Stimulated activated CD4-positive, alpha-beta T cell treated with anti-CD3 and anti-CD28 coated beads, TNF-alpha, amount 100 ng/mL, for 48 hours (primary cell): ENCODE measurements at regions not wholly inside any gene's neighbourhood (a gene's known extent, or its start where the extent isn't known, plus 50 kb on each side); places are given as distances from the start of the nearest gene placed in this dataset.

Experiments
- DNase-seq, 3 donors: peaks; one replicate each; pipeline ENCODE4 v3.0.0-alpha.2; 2020; ENCODE audit warnings: low read depth in 3 of 3

DNA sequence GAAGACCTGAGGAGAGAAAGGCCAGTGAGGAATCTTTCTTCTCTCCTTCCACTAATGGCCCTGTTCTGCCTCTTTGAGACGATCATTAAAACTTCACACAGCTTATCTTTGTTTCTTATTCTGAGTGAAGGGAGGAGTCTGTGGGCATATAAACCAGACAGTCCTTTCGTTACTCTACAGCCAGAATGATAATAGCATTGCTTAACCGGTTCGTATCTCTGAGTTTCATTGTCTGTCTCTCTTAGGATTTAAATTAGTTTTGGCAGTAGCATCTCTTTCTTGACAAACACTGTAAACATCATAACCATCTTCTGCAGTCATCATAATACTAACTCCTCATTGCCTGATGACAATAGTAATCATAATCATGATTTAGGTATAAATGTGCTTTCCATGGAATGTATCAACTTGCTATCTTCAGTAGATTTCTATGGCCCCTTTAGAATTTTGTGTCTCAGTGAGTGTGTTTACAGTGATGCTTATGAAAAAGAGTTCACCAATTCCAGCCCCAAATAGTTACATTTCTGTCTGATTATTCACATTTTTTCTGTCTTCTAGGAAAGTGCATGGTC lies 618.8 kb upstream of the KLF4 start:
- no peak for DNase-seq

DNA sequence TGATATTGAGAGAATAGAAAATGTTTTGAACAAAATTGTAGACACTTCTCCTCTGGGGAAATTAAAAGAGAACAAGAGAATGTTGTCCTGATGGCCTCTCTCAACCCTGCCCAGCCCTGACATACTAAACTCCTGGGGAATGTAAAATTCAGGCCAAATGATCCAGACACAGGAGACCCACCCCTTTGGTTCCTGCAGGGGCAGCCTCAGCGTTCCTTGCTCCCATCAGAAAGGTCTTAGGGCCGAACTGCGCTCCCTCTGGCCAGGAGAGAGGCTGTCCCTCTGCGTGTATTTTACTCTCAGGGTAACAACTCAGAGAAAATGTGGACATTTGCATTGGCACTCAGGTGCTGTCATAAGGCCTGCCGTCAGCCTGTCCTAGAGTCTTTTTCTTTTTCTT lies 616.3 kb upstream of the KLF4 start:
- no peak for DNase-seq

GRCh38 chr9:108104991-108105390 lies 615.4 kb upstream of the KLF4 start:
- no peak for DNase-seq

- DNase-seq, result no peak
Observed at GRCh38 chr9:108103046-108103693, 613.6 kb upstream of the KLF4 start.

GRCh38 chr9:108101410-108101809 lies 611.8 kb upstream of the KLF4 start:
- DNase-seq, result no peak

GRCh38 chr9:108100571-108100970 lies 611.0 kb upstream of the KLF4 start:
- DNase-seq, result no peak

- DNase-seq, result no peak
Observed at GRCh38 chr9:108099854-108100253, 610.3 kb upstream of the KLF4 start.

GRCh38 chr9:108095496-108095895 lies 605.9 kb upstream of the KLF4 start:
- no peak for DNase-seq

DNA sequence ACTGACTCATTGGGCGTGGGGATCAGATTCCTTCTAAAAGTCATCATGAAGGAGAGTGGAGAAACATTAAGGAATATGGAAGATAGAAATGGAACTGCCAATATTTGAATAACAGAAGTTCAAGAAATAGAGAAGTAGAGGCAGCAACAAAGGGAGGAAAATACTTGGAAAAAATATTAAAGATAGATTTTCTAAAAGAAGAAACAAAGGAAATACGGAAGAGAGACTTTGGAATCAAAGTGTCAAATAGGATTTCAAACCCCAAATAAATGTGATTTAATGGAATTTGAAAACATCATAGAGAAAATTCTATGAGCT lies 605.1 kb upstream of the KLF4 start:
- DNase-seq, result no peak

- no peak for DNase-seq
Observed at GRCh38 chr9:108093773-108094675, 604.5 kb upstream of the KLF4 start.

DNA sequence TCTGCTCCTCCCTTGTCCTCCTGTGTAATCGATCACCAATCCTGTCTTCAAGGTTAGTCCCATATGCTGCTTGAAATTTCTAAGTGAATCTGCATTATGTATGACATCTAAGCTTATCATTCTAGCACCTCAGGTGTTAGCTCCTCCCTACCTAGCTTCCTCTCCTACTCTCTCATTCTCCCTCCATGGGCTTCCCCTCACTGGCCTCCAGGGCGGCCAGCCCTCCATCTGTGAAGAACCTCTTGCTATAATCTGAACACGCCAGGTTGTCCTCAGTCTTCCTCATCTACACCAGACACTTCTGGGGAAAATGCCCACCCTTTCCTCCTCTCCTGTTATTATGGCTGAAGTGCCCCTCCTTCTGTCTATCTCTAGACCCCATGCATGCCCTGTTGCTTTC lies 599.3 kb upstream of the KLF4 start:
- no peak for DNase-seq

DNA sequence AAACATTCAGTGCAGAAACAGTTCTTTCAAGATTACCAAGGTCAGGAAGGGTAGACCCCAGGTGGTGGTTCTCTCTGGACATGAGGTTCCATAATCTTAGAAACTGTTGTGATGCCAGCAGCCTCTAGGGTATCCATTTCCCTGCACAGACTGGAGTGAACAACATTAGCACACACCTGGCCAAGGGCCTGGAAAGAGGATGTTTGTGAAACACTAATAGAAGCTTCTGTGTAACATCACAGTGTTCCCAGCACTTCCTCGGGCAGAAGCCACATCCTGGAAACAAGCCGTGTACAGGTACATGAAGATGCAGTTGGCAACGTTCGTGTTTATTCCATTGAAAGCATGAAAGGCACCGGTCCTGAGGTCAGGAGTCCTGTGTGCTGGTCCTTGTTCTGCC lies 598.2 kb upstream of the KLF4 start:
- no peak for DNase-seq

DNA sequence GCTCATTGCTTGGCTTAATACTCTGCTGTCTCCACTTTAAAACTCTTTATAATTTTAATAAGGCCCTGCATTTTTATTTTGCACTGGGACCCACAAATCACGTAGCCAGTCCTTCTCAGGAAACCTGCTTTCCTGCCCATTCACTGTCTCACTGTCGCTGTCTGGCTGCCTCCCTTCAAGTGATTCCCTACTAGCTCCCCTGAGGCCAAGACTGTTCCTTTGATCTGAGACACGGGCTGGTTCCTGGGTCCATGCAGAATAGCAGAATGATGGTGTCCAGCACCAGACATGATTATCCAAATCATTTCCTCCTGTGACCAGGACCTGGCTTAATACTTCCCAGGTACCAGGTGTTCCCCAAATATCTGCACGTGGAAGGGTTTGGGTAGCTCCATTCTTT lies 597.1 kb upstream of the KLF4 start:
- no peak for DNase-seq

GRCh38 chr9:108085294-108085693 lies 595.7 kb upstream of the KLF4 start:
- DNase-seq, result no peak

DNA sequence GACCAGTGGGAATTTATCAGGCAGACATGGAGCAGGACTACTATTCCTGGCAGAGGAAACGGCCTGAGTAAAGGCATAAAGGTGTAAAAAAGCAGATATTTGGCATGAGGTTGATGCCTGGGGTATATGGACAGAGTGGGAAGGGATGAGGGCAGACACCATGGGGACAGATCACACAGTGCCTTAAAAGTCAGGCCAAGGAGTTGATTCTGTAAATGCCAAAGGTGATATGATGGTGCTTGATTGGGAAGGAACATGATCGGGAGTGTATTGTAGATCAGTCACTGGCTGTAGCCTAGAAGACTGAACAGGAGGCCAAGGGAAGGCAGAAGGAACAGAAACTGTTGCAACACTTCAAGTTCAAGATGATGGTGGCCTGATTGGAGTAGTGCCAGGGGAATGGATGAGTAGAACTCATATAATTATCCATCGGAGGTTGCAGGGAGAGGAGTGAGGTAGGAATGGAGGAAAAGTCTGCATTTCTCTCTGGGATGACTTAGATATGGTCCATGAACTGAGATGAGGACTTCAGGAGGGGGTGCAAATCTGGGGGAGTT lies 594.3 kb upstream of the KLF4 start:
- no peak for DNase-seq

DNA sequence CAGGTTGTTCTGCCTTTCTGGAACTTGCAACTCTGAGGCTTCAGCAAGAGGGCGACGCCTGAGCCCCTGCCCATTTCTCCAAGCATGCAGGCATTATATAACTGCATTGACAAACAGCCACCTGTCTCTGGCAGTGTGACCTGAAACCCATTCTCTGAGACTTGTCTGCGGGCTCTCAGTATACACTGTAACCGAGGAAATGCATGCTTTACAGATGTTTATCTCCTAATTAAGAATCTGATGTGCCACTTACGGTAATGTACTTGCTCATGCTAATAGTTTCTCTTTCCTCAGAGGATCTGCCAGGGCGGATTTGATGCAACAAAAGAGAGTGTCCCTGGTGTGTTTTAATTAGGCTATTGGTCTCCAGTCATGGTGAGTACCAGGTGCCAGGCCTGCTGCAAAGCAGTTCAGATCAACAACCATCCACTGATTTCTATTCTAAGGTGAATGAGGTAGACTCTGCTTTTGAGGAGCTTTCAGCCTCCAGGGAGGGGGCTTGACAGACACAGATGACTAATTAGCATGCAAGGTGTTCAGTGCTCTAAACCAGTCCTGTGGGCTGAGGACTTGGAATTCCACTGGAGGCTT lies 593.7 kb upstream of the KLF4 start:
- no peak for DNase-seq

DNA sequence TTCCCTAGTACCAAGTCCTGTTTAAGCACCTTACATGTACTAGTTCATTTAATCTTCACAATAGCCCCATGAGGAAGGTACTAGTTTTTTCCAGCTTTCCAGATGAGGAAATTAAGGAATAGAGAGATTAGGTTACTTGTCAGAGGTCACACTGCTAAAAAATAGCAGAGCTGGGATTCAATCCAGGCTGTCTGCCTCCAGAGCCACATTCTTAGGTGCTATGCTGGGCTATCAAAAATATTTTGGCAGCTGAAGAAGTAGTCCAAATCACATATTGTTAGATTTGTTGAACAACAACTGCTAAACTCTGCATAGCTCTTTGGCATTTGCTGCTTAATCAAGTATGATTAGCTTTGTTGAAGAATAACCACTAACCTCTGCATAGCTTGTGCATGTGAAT lies 591.5 kb upstream of the KLF4 start:
- DNase-seq, result no peak

GRCh38 chr9:108080285-108080684 lies 590.7 kb upstream of the KLF4 start:
- DNase-seq, result no peak

GRCh38 chr9:108078811-108079210 lies 589.2 kb upstream of the KLF4 start:
- DNase-seq, result no peak

- no peak for DNase-seq
Observed at GRCh38 chr9:108078375-108078774, 588.8 kb upstream of the KLF4 start.

DNA sequence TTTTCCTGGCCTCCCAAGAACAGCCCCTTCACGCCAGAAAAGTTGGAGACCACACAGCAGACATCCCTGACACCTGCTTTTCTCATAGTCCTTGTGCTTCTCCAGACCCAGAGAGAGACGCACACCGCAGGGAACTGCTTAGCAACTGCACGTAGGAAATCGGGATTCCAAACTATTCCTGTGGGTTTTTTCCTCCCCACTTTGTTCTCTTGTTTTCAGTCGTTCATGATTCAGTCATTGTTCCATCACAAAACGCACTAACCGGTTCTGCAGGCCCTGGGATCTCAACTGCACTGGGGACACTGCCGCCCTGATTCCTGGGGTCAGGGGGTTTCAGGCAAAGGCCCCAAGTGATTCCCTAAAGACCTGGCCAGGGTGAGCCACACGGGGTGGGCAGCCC lies 588.0 kb upstream of the KLF4 start:
- DNase-seq, result no peak

DNA sequence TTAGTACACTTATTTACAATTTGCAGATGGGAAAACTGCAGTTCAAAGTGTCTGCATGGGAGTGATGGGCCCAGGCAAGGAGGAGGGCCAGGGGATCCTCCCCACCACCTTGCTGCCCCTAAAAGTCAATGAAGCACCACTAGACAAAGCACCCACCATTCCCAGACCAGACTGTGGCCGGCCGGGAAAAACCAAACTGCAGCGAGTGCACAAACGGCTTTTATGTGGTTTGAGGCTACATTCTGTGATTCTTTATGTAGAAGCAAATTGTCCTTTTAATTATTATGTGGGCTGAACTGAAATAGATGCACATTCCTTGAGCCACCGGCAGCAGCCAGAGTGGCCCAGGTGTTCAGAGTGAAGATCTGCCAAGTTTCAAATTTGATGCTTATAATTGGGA lies 585.3 kb upstream of the KLF4 start:
- no peak for DNase-seq

DNA sequence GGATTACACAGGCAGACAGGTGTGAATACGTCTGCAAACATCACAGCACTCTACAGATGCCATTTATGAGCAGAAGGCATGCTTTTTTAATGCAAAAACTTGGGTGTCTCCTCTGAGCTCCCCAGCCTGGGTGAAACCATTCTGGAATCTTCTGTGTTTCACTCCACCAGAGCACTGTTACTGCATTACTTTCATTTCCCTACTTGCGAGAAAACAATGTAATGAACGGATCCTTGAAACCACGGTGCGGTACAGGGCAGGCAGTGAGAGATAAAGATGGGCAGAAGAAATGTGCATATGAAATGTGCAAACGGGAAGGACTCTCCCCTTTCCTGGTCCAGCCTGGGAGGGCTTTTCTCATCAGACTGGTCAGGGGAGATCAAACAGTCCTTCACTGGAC lies 584.3 kb upstream of the KLF4 start:
- DNase-seq, result no peak
